ENCODE measurements at regions not wholly inside any gene's neighbourhood (a gene's known extent, or its start where the extent isn't known, plus 50 kb on each side); places are given as distances from the start of the nearest gene placed in this dataset.

GRCh38 chr14:22073801-22074200 lies 400.2 kb upstream of the OR4E1 start:
- Mint-ChIP-seq H3K4me3 (ENCODE audit: low read depth, unreplicated experiment) (no peak overlapping the region), H3K4me1 (ENCODE audit: low read depth, unreplicated experiment) (no peaks in the 10 kb centered on the region), H3K27ac (ENCODE audit: unreplicated experiment) (no peak overlapping the region), H3K36me3 (ENCODE audit: insufficient read depth, unreplicated experiment) (no peaks in the 10 kb centered on the region), H3K9me3 (ENCODE audit: low read depth, unreplicated experiment) (no peaks in the 10 kb centered on the region), H3K27me3 (ENCODE audit: unreplicated experiment) (peaks cover 78% of the 10 kb centered on the region)
- CTCF ChIA-PET: no interaction called here
- BruUV-seq (replicated peaks): no TSS peak
- DNase-seq: no peak
- intact Hi-C loops (cut with micrococcal nuclease; ENCODE audit: unreplicated experiment): no loop called here
- no peak for TF ChIP-seq CTCF (IDR thresholded peaks at IDR 0.05; ENCODE audit: unreplicated experiment)

GRCh38 chr14:22071006-22071405 lies 397.4 kb upstream of the OR4E1 start:
- no peak for DNase-seq
- peaks cover 88% of the 10 kb centered on the region for H3K27me3 Mint-ChIP-seq (ENCODE audit: unreplicated experiment)
- BruUV-seq (replicated peaks): no TSS peak
- H3K4me1 Mint-ChIP-seq (ENCODE audit: low read depth, unreplicated experiment): no peaks in the 10 kb centered on the region
- H3K9me3 Mint-ChIP-seq (ENCODE audit: low read depth, unreplicated experiment): no peaks in the 10 kb centered on the region
- H3K27ac Mint-ChIP-seq (ENCODE audit: unreplicated experiment): no peak overlapping the region
- TF ChIP-seq CTCF (IDR thresholded peaks at IDR 0.05; ENCODE audit: unreplicated experiment): no peak
- intact Hi-C loops (cut with micrococcal nuclease; ENCODE audit: unreplicated experiment): no loop called here
- CTCF ChIA-PET: no interaction called here
- no peaks in the 10 kb centered on the region for H3K36me3 Mint-ChIP-seq (ENCODE audit: insufficient read depth, unreplicated experiment)
- H3K4me3 Mint-ChIP-seq (ENCODE audit: low read depth, unreplicated experiment): no peak overlapping the region

GRCh38 chr14:22070119-22070982 lies 396.7 kb upstream of the OR4E1 start:
- no TSS peak for BruUV-seq (replicated peaks)
- no peak for TF ChIP-seq CTCF (IDR thresholded peaks at IDR 0.05; ENCODE audit: unreplicated experiment)
- H3K4me3 Mint-ChIP-seq (ENCODE audit: low read depth, unreplicated experiment): no peak overlapping the region
- H3K27ac Mint-ChIP-seq (ENCODE audit: unreplicated experiment): no peak overlapping the region
- DNase-seq: no peak
- no peaks in the 10 kb centered on the region for H3K9me3 Mint-ChIP-seq (ENCODE audit: low read depth, unreplicated experiment)
- intact Hi-C loops (cut with micrococcal nuclease; ENCODE audit: unreplicated experiment): no loop called here
- CTCF ChIA-PET: no interaction called here
- peaks cover 88% of the 10 kb centered on the region for H3K27me3 Mint-ChIP-seq (ENCODE audit: unreplicated experiment)
- no peaks in the 10 kb centered on the region for H3K4me1 Mint-ChIP-seq (ENCODE audit: low read depth, unreplicated experiment)
- H3K36me3 Mint-ChIP-seq (ENCODE audit: insufficient read depth, unreplicated experiment): no peaks in the 10 kb centered on the region

GRCh38 chr14:22065347-22065746 lies 391.7 kb upstream of the OR4E1 start:
- H3K36me3 Mint-ChIP-seq (ENCODE audit: insufficient read depth, unreplicated experiment): no peaks in the 10 kb centered on the region
- no peaks in the 10 kb centered on the region for H3K4me1 Mint-ChIP-seq (ENCODE audit: low read depth, unreplicated experiment)
- DNase-seq: no peak
- H3K27me3 Mint-ChIP-seq (ENCODE audit: unreplicated experiment): peaks cover 79% of the 10 kb centered on the region
- CTCF ChIA-PET: no interaction called here
- no TSS peak for BruUV-seq (replicated peaks)
- no peak overlapping the region for H3K4me3 Mint-ChIP-seq (ENCODE audit: low read depth, unreplicated experiment)
- TF ChIP-seq CTCF (IDR thresholded peaks at IDR 0.05; ENCODE audit: unreplicated experiment): no peak
- H3K9me3 Mint-ChIP-seq (ENCODE audit: low read depth, unreplicated experiment): no peaks in the 10 kb centered on the region
- intact Hi-C loops (cut with micrococcal nuclease; ENCODE audit: unreplicated experiment): no loop called here
- no peak overlapping the region for H3K27ac Mint-ChIP-seq (ENCODE audit: unreplicated experiment)

Measured in Calu3 (cell line).